ENCODE measurements at regions not wholly inside any gene's neighbourhood (a gene's known extent, or its start where the extent isn't known, plus 50 kb on each side); places are given as distances from the start of the nearest gene placed in this dataset.

DNA sequence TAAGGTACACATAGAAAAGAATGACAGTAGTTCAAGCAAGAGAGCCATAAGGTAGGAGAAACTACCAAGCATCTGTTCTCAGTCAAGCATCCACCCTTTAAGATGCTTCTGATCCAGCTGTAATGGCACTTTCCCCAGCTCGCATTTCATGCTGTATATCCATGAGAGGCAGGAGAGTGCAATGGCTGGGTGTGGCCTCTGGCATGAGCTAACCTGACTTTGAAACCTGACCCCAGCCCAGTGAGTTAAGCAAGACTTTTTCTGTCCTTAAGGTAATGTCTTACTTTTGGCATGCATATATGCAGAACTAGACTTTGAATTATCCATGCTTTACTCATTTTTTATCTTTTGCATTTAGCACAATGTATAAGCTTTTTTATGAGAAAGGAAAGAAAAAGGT is 79.8 kb upstream of the CNTN5 start:
- H2BK20ac ChIP-seq (ENCODE audit: low read depth, low read length, poor library complexity, severe bottlenecking), result no peak overlapping the region
- WGBS (ENCODE audit: extremely low coverage, insufficient read length, low lambda C conversion rate), result no CpG with 5 or more reads among the region's 1 CpG
- H3K27me3 Mint-ChIP-seq (ENCODE audit: low read depth), result no peaks in the 10 kb centered on the region
- no peak overlapping the region for H3K14ac ChIP-seq (ENCODE audit: insufficient read depth, low read length)
- no peak overlapping the region for H3K4me2 ChIP-seq (ENCODE audit: insufficient read depth, insufficient read length, low read length)
- H2BK12ac ChIP-seq (ENCODE audit: insufficient read length, low read depth, low read length), result no peak overlapping the region
- H3K79me2 ChIP-seq (ENCODE audit: insufficient read depth, low read length), result no peaks in the 10 kb centered on the region
- no peak overlapping the region for H4K8ac ChIP-seq (replicated peaks; ENCODE audit: insufficient read length, low read depth, low read length)
- no peaks in the 10 kb centered on the region for H3K4me1 Mint-ChIP-seq
- no peak overlapping the region for H3T11ph ChIP-seq (ENCODE audit: low read length)
- no peak overlapping the region for H3K4me3 Mint-ChIP-seq
- no peak overlapping the region for H3K23ac ChIP-seq (ENCODE audit: insufficient read length, low read depth, low read length)
- no peak overlapping the region for H4K91ac ChIP-seq (ENCODE audit: insufficient read length, low read depth, low read length)
- no peak overlapping the region for H2BK120ac ChIP-seq (ENCODE audit: low read depth, low read length, poor library complexity, severe bottlenecking)
- H3K27me3 ChIP-seq (ENCODE audit: insufficient read depth, low read length), result no peaks in the 10 kb centered on the region
- H3K36me3 Mint-ChIP-seq (ENCODE audit: insufficient read depth in 1 of 3, low read depth in 3 of 3), result 0 out of 7 replicates have a peak, but pooled peaks cover 0 to 6% (median 0%) of the 10 kb centered on the region in 3 experiments
- no peak overlapping the region for H3K4ac ChIP-seq (ENCODE audit: low read depth, low read length)
- no peaks in the 10 kb centered on the region for H3K79me1 ChIP-seq (ENCODE audit: insufficient read depth, low read depth, low read length, poor library complexity, severe bottlenecking)
- H3K56ac ChIP-seq (ENCODE audit: insufficient read length, low read depth, low read length), result no peak overlapping the region
- H4K5ac ChIP-seq (ENCODE audit: insufficient read length, low read depth, low read length), result no peak overlapping the region
- H3K9me3 Mint-ChIP-seq, result peaks cover 5 to 10% of the 10 kb centered on the region in 2 experiments; a peak in 2 of 5 replicates
- H2AFZ ChIP-seq (ENCODE audit: low read length), result no peak overlapping the region
- H3K18ac ChIP-seq (ENCODE audit: insufficient read length, low read depth, low read length), result no peak overlapping the region
- H3K27ac Mint-ChIP-seq, result peak overlapping the region in 1 of 3 experiments; percentile 27; a peak in 1 of 7 replicates
- H4K20me1 ChIP-seq (ENCODE audit: control insufficient read depth, insufficient read depth, insufficient read length), result no peaks in the 10 kb centered on the region
- H3K4me1 ChIP-seq (ENCODE audit: insufficient read depth, low read length), result no peaks in the 10 kb centered on the region; the same call in 1 of the 2 replicates
- DNase-seq, result peak; percentile 58
- H3K9me3 ChIP-seq (ENCODE audit: control insufficient read depth, low read depth, low read length), result no peaks in the 10 kb centered on the region
- H2BK5ac ChIP-seq (ENCODE audit: insufficient read length, low read length), result no peak overlapping the region
- H3K9ac ChIP-seq (ENCODE audit: extremely low read depth, insufficient read length, low read length), result no peak overlapping the region
- no peak overlapping the region for H2AK5ac ChIP-seq (ENCODE audit: insufficient read length, low read length)
- TF ChIP-seq, protein P1, sequence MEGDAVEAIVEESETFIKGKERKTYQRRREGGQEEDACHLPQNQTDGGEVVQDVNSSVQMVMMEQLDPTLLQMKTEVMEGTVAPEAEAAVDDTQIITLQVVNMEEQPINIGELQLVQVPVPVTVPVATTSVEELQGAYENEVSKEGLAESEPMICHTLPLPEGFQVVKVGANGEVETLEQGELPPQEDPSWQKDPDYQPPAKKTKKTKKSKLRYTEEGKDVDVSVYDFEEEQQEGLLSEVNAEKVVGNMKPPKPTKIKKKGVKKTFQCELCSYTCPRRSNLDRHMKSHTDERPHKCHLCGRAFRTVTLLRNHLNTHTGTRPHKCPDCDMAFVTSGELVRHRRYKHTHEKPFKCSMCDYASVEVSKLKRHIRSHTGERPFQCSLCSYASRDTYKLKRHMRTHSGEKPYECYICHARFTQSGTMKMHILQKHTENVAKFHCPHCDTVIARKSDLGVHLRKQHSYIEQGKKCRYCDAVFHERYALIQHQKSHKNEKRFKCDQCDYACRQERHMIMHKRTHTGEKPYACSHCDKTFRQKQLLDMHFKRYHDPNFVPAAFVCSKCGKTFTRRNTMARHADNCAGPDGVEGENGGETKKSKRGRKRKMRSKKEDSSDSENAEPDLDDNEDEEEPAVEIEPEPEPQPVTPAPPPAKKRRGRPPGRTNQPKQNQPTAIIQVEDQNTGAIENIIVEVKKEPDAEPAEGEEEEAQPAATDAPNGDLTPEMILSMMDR (conservative IDR thresholded peaks at IDR 0.05), result no peak
- no peaks in the 10 kb centered on the region for H3K23me2 ChIP-seq (ENCODE audit: insufficient read length, low read depth, low read length, poor library complexity, severe bottlenecking)
- no peak overlapping the region for H3K27ac ChIP-seq (ENCODE audit: insufficient read length, low read depth, low read length)
- no peak overlapping the region for H2BK15ac ChIP-seq (ENCODE audit: low read depth, low read length)
